ENCODE measurements at regions not wholly inside any gene's neighbourhood (a gene's known extent, or its start where the extent isn't known, plus 50 kb on each side); places are given as distances from the start of the nearest gene placed in this dataset.

- TF ChIP-seq CTCF (conservative IDR thresholded peaks at IDR 0.05; ENCODE audit: low read depth, low read length) (no peak), EZH2 (IDR thresholded peaks at IDR 0.05; ENCODE audit: borderline replicate concordance, low read depth, low read length, poor library complexity, severe bottlenecking) (no peak)
Measured at GRCh38 chrX:120793098-120793497, 82.6 kb downstream of the CT47B1 start.

Measured in A673 (cell line).